Activated T-cell treated with anti-CD3 and anti-CD28 coated beads, Interleukin-2, amount 50 U/mL, for 24 hours (primary cell): ENCODE measurements at regions not wholly inside any gene's neighbourhood (a gene's known extent, or its start where the extent isn't known, plus 50 kb on each side); places are given as distances from the start of the nearest gene placed in this dataset.

Experiments
- DNase-seq: peaks from one replicate; pipeline ENCODE4 v3.0.0-alpha.2; 2020
- H3K27ac Mint-ChIP-seq: 2 replicates; pipeline ENCODE4 v1.8.0; 2020; ENCODE audit warnings: mild to moderate bottlenecking, mixed read lengths
- H3K27me3 Mint-ChIP-seq: 2 replicates; pipeline ENCODE4 v1.8.0; 2020; ENCODE audit warnings: mixed read lengths
- H3K36me3 Mint-ChIP-seq: 2 replicates; pipeline ENCODE4 v1.8.0; 2020; ENCODE audit warnings: low read depth, mixed read lengths
- H3K4me1 Mint-ChIP-seq: 2 replicates; pipeline ENCODE4 v1.8.0; 2020; ENCODE audit warnings: low read depth, mixed read lengths
- H3K4me3 Mint-ChIP-seq: 2 replicates; pipeline ENCODE4 v1.8.0; 2020; ENCODE audit warnings: mild to moderate bottlenecking, moderate library complexity, mixed read lengths
- H3K9me3 Mint-ChIP-seq: 2 replicates; pipeline ENCODE4 v1.8.0; 2020; ENCODE audit warnings: mixed read lengths

DNA sequence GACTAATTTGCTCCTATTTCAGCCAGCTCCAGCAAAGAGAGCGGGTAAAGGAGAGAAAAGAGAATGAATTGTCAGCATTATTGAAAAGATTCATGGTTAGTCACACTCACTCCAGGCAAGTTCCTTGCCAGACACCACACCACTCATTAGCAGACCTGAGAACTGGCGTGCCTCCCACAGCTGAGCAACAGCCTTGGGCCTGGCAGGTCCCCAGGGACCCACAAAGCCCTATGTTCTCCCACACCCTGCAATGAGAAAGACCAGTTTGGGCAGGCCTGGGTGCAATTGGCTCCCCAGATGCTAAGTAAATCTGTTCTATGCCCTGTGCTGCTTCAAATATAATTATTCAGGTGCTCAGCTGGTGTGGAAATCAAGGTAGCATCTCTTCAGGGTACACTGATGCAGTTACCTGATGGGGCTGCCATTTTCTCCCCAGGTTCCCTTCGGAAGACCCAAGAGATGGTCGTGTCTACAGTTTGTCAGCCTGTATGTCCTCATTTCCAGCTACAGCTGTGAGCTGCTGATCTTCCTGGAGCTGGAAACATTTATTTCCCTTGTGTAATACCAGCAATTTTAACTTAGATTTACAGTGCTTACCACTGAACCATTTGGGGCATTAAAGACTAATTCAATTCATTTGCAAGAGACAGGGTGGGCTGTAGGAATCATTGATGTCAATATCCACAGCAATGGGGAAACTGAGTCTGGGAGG, 405.0 kb downstream of the COG6 start:
- peak; percentile 62 for DNase-seq
- no peaks in the 10 kb centered on the region for H3K36me3 Mint-ChIP-seq
- H3K27ac Mint-ChIP-seq, result peak overlapping the region; percentile 42
- no peak overlapping the region for H3K4me3 Mint-ChIP-seq
- no peaks in the 10 kb centered on the region for H3K27me3 Mint-ChIP-seq
- H3K4me1 Mint-ChIP-seq, result peaks cover 50% of the 10 kb centered on the region
- H3K9me3 Mint-ChIP-seq, result no peaks in the 10 kb centered on the region

DNA sequence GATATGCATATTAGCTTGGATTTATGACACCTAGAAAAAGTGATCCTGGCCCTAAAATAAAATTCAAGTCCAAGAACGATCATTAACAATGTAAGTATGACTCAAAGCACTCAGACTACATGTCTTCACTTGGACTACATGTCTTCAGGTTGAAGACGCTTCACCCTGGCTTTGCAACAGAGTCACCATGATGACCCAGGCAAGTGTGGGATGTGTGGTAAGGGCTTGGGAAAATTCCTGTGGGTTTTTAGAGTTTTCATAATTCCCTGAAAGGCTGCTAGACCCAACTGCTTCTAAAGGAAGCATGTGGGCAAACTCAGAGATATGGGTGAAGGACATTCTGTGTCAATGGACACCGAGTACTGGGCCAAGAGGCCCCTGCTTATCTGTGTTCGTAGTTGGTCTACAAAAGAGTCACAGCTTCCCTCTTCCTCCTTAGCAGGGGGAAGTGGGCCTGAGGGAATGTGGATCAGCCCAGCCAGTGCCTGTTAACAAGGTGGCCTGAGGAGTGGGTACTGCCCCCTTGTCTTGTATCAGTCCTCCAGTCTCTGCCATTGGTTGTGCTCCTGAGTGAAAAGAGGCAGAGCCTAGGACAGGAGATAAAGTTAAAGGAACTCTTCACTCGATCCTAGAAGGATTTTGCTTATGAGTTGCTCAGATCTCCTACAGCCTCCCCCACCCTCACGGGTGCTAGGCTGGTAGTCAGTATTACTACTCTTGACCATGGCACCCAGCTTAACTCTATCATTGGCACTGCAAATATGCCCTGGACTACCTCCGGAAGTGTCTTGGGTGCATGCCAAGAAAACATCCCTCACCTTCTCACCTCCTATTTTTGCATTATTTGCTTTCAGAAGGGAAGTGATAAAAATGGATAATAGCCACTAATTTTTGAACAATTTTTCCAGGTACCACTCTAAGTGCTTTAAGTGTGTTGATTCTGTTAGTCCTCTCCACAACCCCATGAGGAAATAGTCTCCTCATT, 406.3 kb downstream of the COG6 start:
- H3K27ac Mint-ChIP-seq, result no peak overlapping the region
- no peak for DNase-seq
- no peaks in the 10 kb centered on the region for H3K27me3 Mint-ChIP-seq
- H3K4me3 Mint-ChIP-seq, result no peak overlapping the region
- H3K4me1 Mint-ChIP-seq, result peaks cover 50% of the 10 kb centered on the region
- no peaks in the 10 kb centered on the region for H3K36me3 Mint-ChIP-seq
- no peaks in the 10 kb centered on the region for H3K9me3 Mint-ChIP-seq

GRCh38 chr13:40063278-40063698, 407.8 kb downstream of the COG6 start:
- Mint-ChIP-seq H3K9me3 (no peaks in the 10 kb centered on the region), H3K27me3 (no peaks in the 10 kb centered on the region), H3K4me1 (peaks cover 50% of the 10 kb centered on the region), H3K4me3 (no peak overlapping the region), H3K36me3 (no peaks in the 10 kb centered on the region), H3K27ac (peak overlapping the region; percentile 1)
- DNase-seq, result no peak

GRCh38 chr13:40063703-40064102, 408.2 kb downstream of the COG6 start:
- no peaks in the 10 kb centered on the region for H3K9me3 Mint-ChIP-seq
- peaks cover 46% of the 10 kb centered on the region for H3K4me1 Mint-ChIP-seq
- no peaks in the 10 kb centered on the region for H3K36me3 Mint-ChIP-seq
- H3K27me3 Mint-ChIP-seq, result no peaks in the 10 kb centered on the region
- peak overlapping the region; percentile 1 for H3K27ac Mint-ChIP-seq
- no peak overlapping the region for H3K4me3 Mint-ChIP-seq
- no peak for DNase-seq

- no peak overlapping the region for H3K27ac Mint-ChIP-seq
- no peak for DNase-seq
- no peaks in the 10 kb centered on the region for H3K27me3 Mint-ChIP-seq
- no peak overlapping the region for H3K4me3 Mint-ChIP-seq
- H3K9me3 Mint-ChIP-seq, result no peaks in the 10 kb centered on the region
- no peaks in the 10 kb centered on the region for H3K36me3 Mint-ChIP-seq
- peaks cover 45% of the 10 kb centered on the region for H3K4me1 Mint-ChIP-seq
Measured at GRCh38 chr13:40064154-40065097, 409.0 kb downstream of the COG6 start.

- Mint-ChIP-seq H3K9me3 (no peaks in the 10 kb centered on the region), H3K36me3 (no peaks in the 10 kb centered on the region), H3K4me1 (peaks cover 39% of the 10 kb centered on the region), H3K27ac (peak overlapping the region; percentile 63), H3K27me3 (no peaks in the 10 kb centered on the region), H3K4me3 (no peak overlapping the region)
- DNase-seq, result peak; percentile 79
Measured at GRCh38 chr13:40069173-40070044, 413.9 kb downstream of the COG6 start.

DNA sequence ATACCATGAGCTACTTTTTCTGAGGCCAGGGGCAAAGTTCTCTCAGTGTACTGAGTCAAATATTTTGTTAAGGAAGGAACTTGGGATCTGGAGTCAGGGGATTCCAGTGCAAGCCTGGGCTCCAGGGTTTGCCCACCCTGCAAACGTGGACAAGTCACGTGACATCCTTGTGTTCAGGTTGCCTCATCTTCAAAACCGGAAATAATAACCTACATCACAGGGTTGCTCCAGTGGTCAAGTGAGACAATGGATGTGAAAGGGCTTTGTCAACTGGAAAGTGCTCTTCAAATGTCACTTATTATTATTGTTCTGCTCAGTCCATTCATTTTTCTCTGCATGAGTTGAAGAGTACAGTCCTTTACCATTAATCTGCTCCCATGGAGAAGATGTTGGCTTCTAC, 414.9 kb downstream of the COG6 start:
- no peaks in the 10 kb centered on the region for H3K36me3 Mint-ChIP-seq
- no peaks in the 10 kb centered on the region for H3K9me3 Mint-ChIP-seq
- H3K4me3 Mint-ChIP-seq, result no peak overlapping the region
- H3K4me1 Mint-ChIP-seq, result peaks cover 29% of the 10 kb centered on the region
- H3K27me3 Mint-ChIP-seq, result no peaks in the 10 kb centered on the region
- DNase-seq, result no peak
- H3K27ac Mint-ChIP-seq, result no peak overlapping the region

GRCh38 chr13:40072663-40073120, 417.2 kb downstream of the COG6 start:
- Mint-ChIP-seq H3K4me1 (peaks cover 33% of the 10 kb centered on the region), H3K4me3 (no peak overlapping the region), H3K36me3 (no peaks in the 10 kb centered on the region), H3K9me3 (no peaks in the 10 kb centered on the region), H3K27ac (no peak overlapping the region), H3K27me3 (no peaks in the 10 kb centered on the region)
- DNase-seq, result no peak

- Mint-ChIP-seq H3K9me3 (no peaks in the 10 kb centered on the region), H3K27me3 (no peaks in the 10 kb centered on the region), H3K4me1 (peaks cover 32% of the 10 kb centered on the region), H3K27ac (no peak overlapping the region), H3K4me3 (no peak overlapping the region), H3K36me3 (no peaks in the 10 kb centered on the region)
- no peak for DNase-seq
Measured at GRCh38 chr13:40074338-40074737, 418.9 kb downstream of the COG6 start.

- Mint-ChIP-seq H3K4me3 (no peak overlapping the region), H3K27ac (no peak overlapping the region), H3K4me1 (peaks cover 25% of the 10 kb centered on the region), H3K9me3 (no peaks in the 10 kb centered on the region), H3K36me3 (no peaks in the 10 kb centered on the region), H3K27me3 (no peaks in the 10 kb centered on the region)
- no peak for DNase-seq
Measured at GRCh38 chr13:40075281-40075680, 419.8 kb downstream of the COG6 start.

DNA sequence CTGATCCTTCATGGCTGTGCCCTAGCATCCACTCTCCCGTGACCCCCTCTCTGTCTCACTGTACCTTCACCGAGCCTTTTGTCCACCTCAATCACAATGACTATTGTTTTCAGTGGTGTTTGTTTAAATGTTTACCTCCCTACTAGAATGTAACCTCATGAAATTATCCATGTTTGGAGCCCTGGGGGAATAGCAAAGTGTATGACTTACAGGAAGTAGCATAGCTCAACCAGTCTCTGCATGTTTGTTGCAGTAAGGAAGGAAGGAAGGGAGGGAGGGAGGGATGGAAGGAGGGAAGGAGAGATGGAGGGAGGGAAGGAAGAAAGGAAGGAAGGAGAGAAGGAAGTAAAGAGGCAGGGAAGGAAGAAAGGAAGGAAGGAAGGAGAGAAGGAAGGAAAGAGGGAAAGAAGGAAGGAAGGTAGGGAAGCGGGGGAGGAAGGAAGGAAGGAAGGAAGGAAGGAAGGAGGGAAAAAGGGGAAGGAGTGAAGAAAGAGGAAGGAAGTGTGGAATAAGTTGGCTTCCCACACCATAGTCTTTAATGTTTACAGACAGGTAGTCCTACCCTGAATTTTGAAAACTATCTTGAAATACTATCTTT, 421.4 kb downstream of the COG6 start:
- no peak for DNase-seq
- H3K36me3 Mint-ChIP-seq, result no peaks in the 10 kb centered on the region
- no peak overlapping the region for H3K4me3 Mint-ChIP-seq
- no peak overlapping the region for H3K27ac Mint-ChIP-seq
- H3K4me1 Mint-ChIP-seq, result peaks cover 14% of the 10 kb centered on the region
- no peaks in the 10 kb centered on the region for H3K9me3 Mint-ChIP-seq
- H3K27me3 Mint-ChIP-seq, result no peaks in the 10 kb centered on the region

DNA sequence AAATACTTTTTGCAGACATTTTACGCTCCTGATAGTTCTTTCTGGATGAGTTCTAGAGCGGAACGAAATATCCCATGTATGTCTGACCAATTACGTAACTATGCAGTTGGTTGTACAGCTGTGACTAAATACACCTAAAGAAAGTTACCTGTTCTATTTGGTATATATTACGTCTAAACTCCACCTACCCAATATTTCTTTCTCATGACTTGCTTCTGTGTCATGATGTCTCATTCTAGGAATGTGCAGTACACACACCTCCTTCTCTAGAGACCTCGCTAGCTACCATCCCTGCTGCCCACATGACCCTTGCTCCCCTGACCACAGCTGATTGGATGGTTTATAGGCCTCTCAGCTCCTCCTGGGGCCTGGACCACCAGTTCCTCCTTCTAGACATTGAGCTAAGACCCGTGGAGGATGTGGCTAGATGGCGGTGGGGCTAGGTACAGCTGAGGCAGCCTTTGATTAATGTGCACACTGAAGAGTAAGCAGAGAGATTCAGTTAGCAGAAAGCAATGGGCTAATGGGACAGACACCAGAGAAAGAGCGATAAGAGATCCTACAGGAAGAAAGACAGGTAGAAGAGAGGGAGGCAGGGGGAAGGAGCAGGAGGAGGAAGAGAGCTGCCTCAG, 422.1 kb downstream of the COG6 start:
- no peaks in the 10 kb centered on the region for H3K27me3 Mint-ChIP-seq
- H3K27ac Mint-ChIP-seq, result no peak overlapping the region
- H3K4me1 Mint-ChIP-seq, result peaks cover 10% of the 10 kb centered on the region
- no peak for DNase-seq
- H3K36me3 Mint-ChIP-seq, result no peaks in the 10 kb centered on the region
- no peak overlapping the region for H3K4me3 Mint-ChIP-seq
- H3K9me3 Mint-ChIP-seq, result no peaks in the 10 kb centered on the region

DNA sequence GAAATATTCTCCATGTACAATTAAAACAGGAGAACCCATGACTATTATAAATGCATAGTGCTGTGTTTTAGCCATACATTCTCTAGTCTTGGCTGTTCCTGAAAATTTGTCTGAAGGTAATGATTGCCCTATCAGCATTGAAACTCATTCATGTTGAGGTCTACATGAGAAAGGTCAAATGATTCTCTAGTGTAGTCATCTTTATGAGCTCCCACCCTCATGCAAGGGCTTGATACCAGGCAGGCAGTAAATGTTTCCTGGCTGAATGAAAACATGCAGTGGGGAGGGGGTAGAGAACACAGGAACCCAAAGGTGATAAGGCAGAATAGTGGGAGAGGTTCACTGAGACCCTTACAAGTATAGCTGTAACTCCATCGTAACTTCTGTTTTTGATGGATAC, 424.3 kb downstream of the COG6 start:
- Mint-ChIP-seq H3K27me3 (no peaks in the 10 kb centered on the region), H3K4me1 (peaks cover 12% of the 10 kb centered on the region), H3K27ac (no peak overlapping the region), H3K4me3 (no peak overlapping the region), H3K36me3 (no peaks in the 10 kb centered on the region), H3K9me3 (no peaks in the 10 kb centered on the region)
- DNase-seq, result no peak
